Brain microvascular endothelial cell (primary cell): ENCODE measurements at regions not wholly inside any gene's neighbourhood (a gene's known extent, or its start where the extent isn't known, plus 50 kb on each side); places are given as distances from the start of the nearest gene placed in this dataset.

Source experiments
- DNase-seq: peaks from one replicate; pipeline ENCODE4 v3.0.0-alpha.2; 2020
- H3K27ac ChIP-seq: fragments of 250-450 bp; sonication (Bioruptor Pico); 2 replicates; pipeline ENCODE4 v1.5.1; 2020; ENCODE audit warnings: mild to moderate bottlenecking, moderate library complexity
- H3K27me3 ChIP-seq: fragments of 250-450 bp; sonication (Bioruptor Pico); replicated peaks from 2 replicates; pipeline ENCODE4 v1.5.1; 2020; ENCODE audit warnings: mild to moderate bottlenecking
- H3K36me3 ChIP-seq: fragments of 250-450 bp; sonication (Bioruptor Pico); replicated peaks from 2 replicates; pipeline ENCODE4 v1.5.1; 2020; ENCODE audit warnings: mild to moderate bottlenecking
- H3K4me3 ChIP-seq: 2 replicates; pipeline ENCODE4 v1.5.1; 2011; ENCODE audit warnings: low read depth, mild to moderate bottlenecking, control low read depth, low read length, moderate library complexity
- CTCF ChIP-seq: IDR thresholded peaks from 2 replicates; pipeline ENCODE4 v1.5.1; 2011; ENCODE audit warnings: low read depth, mild to moderate bottlenecking, moderate library complexity, low read length, control low read depth, inconsistent platforms; ENCODE audit errors: missing control alignments
- in situ Hi-C: cut with HindIII; loops from 2 replicates; pipeline ENCODE4 v1.10.0; 2017; ENCODE audit warnings: low sequenced_read_pairs, low pct_ligation_motif_present

DNA sequence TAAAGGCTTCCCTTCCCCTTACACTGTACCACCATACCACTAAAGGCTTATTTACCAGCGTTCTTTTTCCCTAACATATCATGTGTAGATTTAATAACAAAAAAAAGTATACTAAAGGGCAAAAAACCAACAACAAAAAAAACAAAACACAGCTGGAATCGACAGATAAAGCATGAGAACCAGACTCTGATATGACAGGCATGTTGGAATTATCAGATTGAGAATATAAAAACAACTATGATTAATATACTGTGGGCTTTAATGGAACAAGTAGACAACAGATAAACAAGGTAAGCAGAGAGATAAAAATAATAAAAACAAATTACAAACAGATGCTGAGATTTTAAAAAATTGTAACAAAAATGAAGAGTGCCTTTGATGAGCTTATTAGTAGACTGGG lies 754.1 kb upstream of the MDGA2 start:
- TF ChIP-seq CTCF = no peak
- Histone ChIP-seq H3K36me3 (no peaks in the 10 kb centered on the region), H3K27ac (no peak overlapping the region), H3K27me3 (no peaks in the 10 kb centered on the region), H3K4me3 (no peak overlapping the region)
- in situ Hi-C loops = no loop called here
- no peak for DNase-seq

- Histone ChIP-seq H3K4me3 (no peak overlapping the region), H3K36me3 (no peaks in the 10 kb centered on the region), H3K27ac (no peak overlapping the region), H3K27me3 (no peaks in the 10 kb centered on the region)
- no peak for TF ChIP-seq CTCF
- DNase-seq = no peak
- in situ Hi-C loops = no loop called here
These were observed 742.5 kb upstream of the MDGA2 start for GRCh38 chr14:48417715-48418500.

- H3K27ac ChIP-seq = no peak overlapping the region
- no peaks in the 10 kb centered on the region for H3K27me3 ChIP-seq
- DNase-seq = no peak
- no peak for TF ChIP-seq CTCF
- in situ Hi-C loops = no loop called here
- H3K4me3 ChIP-seq = no peak overlapping the region
- no peaks in the 10 kb centered on the region for H3K36me3 ChIP-seq
These were observed 725.9 kb upstream of the MDGA2 start for GRCh38 chr14:48401321-48401720.

GRCh38 chr14:48398675-48399282 lies 723.4 kb upstream of the MDGA2 start:
- peak; percentile 43 for DNase-seq
- H3K27ac ChIP-seq = no peak overlapping the region

DNA sequence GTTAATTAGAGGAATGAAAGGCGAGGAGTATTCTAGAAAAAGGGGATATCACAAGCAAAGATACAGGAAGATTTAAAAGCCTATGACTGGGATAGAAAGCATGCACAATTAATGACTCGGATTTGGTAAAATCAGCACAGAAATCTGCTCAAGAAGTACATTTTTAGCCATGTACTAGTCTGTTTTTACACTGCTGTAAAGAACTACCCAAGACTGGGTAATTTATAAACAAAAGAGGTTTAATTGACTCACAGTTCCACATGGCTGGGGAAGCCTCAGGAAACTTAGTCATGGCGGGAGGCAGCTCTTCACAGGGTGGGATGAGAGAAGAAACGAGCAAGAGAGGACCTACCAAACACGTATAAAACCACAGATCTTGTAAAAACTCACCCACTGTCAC lies 716.3 kb upstream of the MDGA2 start:
- DNase-seq = no peak
- Histone ChIP-seq H3K36me3 (no peaks in the 10 kb centered on the region), H3K27me3 (no peaks in the 10 kb centered on the region), H3K4me3 (no peak overlapping the region), H3K27ac (no peak overlapping the region)
- in situ Hi-C loops = no loop called here
- TF ChIP-seq CTCF = no peak

More at GRCh38 chr14:48398675-48399282, 723.4 kb upstream of the MDGA2 start:
- TF ChIP-seq CTCF = peak; percentile 58
- in situ Hi-C loops = no loop called here
- no peak overlapping the region for H3K4me3 ChIP-seq
- no peaks in the 10 kb centered on the region for H3K36me3 ChIP-seq
- H3K27me3 ChIP-seq = no peaks in the 10 kb centered on the region
